GM21717 (cell line): ENCODE measurements at regions not wholly inside any gene's neighbourhood (a gene's known extent, or its start where the extent isn't known, plus 50 kb on each side); places are given as distances from the start of the nearest gene placed in this dataset.

Experiments
- ATAC-seq: cut with Tn5 transposase; IDR thresholded peaks from one replicate; pipeline ENCODE4 v1.9.1; 2021; ENCODE audit warnings: mild to moderate bottlenecking, moderate library complexity; ENCODE audit not compliant: unreplicated experiment

- ATAC-seq = no peak
Measured at GRCh38 chr16:80366023-80366422, 174.8 kb upstream of the DYNLRB2 start.

GRCh38 chr16:80362816-80363215 is 178.0 kb upstream of the DYNLRB2 start:
- no peak for ATAC-seq

- no peak for ATAC-seq
Measured at GRCh38 chr16:80356365-80356764, 184.4 kb upstream of the DYNLRB2 start.

GRCh38 chr16:80355335-80355734 is 185.5 kb upstream of the DYNLRB2 start:
- ATAC-seq = no peak

GRCh38 chr16:80350061-80350460 is 190.7 kb upstream of the DYNLRB2 start:
- no peak for ATAC-seq

- no peak for ATAC-seq
Measured at GRCh38 chr16:80347900-80348299, 192.9 kb upstream of the DYNLRB2 start.

- no peak for ATAC-seq
Measured at GRCh38 chr16:80347002-80347401, 193.8 kb upstream of the DYNLRB2 start.

GRCh38 chr16:80346111-80346632 is 194.6 kb upstream of the DYNLRB2 start:
- ATAC-seq = peak; percentile 70

GRCh38 chr16:80345701-80346100 is 195.1 kb upstream of the DYNLRB2 start:
- no peak for ATAC-seq

- ATAC-seq = no peak
Measured at GRCh38 chr16:80344570-80344969, 196.2 kb upstream of the DYNLRB2 start.

- no peak for ATAC-seq
Measured at GRCh38 chr16:80341263-80341662, 199.5 kb upstream of the DYNLRB2 start.

- ATAC-seq = no peak
Measured at GRCh38 chr16:80337786-80338185, 203.0 kb upstream of the DYNLRB2 start.

- ATAC-seq = no peak
Measured at GRCh38 chr16:80330803-80331202, 210.0 kb upstream of the DYNLRB2 start.

GRCh38 chr16:80330150-80330549 is 210.6 kb upstream of the DYNLRB2 start:
- ATAC-seq = no peak

- no peak for ATAC-seq
Measured at GRCh38 chr16:80327740-80328139, 213.1 kb upstream of the DYNLRB2 start.

GRCh38 chr16:80324371-80324770 is 216.4 kb upstream of the DYNLRB2 start:
- no peak for ATAC-seq

GRCh38 chr16:80323808-80324195 is 217.0 kb upstream of the DYNLRB2 start:
- no peak for ATAC-seq

- ATAC-seq = no peak
Measured at GRCh38 chr16:80323187-80323807, 217.5 kb upstream of the DYNLRB2 start.

GRCh38 chr16:80319181-80319580 is 221.6 kb upstream of the DYNLRB2 start:
- ATAC-seq = no peak

GRCh38 chr16:80318107-80318506 is 222.7 kb upstream of the DYNLRB2 start:
- ATAC-seq = no peak

- ATAC-seq = no peak
Measured at GRCh38 chr16:80317599-80318037, 223.2 kb upstream of the DYNLRB2 start.

- ATAC-seq = no peak
Measured at GRCh38 chr16:80317116-80317515, 223.7 kb upstream of the DYNLRB2 start.

- ATAC-seq = no peak
Measured at GRCh38 chr16:80314042-80314441, 226.8 kb upstream of the DYNLRB2 start.
